K562 (cell line): ENCODE measurements at regions not wholly inside any gene's neighbourhood (a gene's known extent, or its start where the extent isn't known, plus 50 kb on each side); places are given as distances from the start of the nearest gene placed in this dataset.

Source experiments
- ATAC-seq: fragments of 200-7000 bp; cut with Tn5 transposase; 3 replicates; pipeline ENCODE4 v1.9.1; 2020; ENCODE audit warnings: moderate library complexity
- BruUV-seq: library from RNA; stranded (reverse); fragments of 400-500 nt; replicated peaks from 2 replicates; lab custom pipeline; 2021; lab: Mats Ljungman, UMichigan
- CTCF ChIA-PET: fragments of 300-600 bp; formaldehyde crosslinking; extraction: SDS; loops from one replicate; lab custom pipeline; 2021; ENCODE audit warnings: low intra/inter-chr PET ratio; lab: Yijun Ruan, JAX
- POLR2A ChIA-PET: fragments of 300-600, 350-650 bp; sonication (Branson Sonifier 250); formaldehyde crosslinking; extraction: SDS; loops from one replicate; lab custom pipeline; 2021; ENCODE audit warnings: antibody characterized with exemption, inconsistent platforms; lab: Yijun Ruan, JAX
- DNase-seq, 4 experiments: peaks; one replicate each; pipeline versions ENCODE4 v3.0.0 to v3.0.0-alpha.2; 2011 to 2018; ENCODE audit warnings: low spot score in 3 of 4, mixed read lengths in 3 of 4; ENCODE audit errors: extremely low read depth in 1 of 4
- FAIRE-seq: peaks from 2 replicates; lab custom pipeline; 2011; peaks lifted over from hg19 to GRCh38; lab: Jason Lieb, UNC
- H2AFZ ChIP-seq: 2 replicates; pipeline ENCODE4 v1.6.0; 2011; ENCODE audit warnings: low read depth, low read length, control low read depth, inconsistent platforms
- H3K27ac ChIP-seq: fragments of 200-600 bp; 3 replicates; pipeline ENCODE4 v1.8.0; 2011; ENCODE audit warnings: low read depth, mild to moderate bottlenecking, control low read depth, inconsistent platforms, low read length, moderate library complexity, mixed read lengths; ENCODE audit errors: extremely low read depth
- H3K27me3 ChIP-seq, 2 experiments: fragments of 300-600 bp in 1 of 2; 2 replicates in 1 of 2; 3 replicates in 1 of 2; pipeline versions ENCODE4 v1.6.0 to v1.8.0; 2011; ENCODE audit warnings: inconsistent platforms in 2 of 2, low read length in 2 of 2, mild to moderate bottlenecking in 1 of 2, mixed read lengths in 1 of 2, moderate library complexity in 1 of 2; ENCODE audit not compliant: control insufficient read depth in 2 of 2, insufficient read depth in 2 of 2
- H3K36me3 ChIP-seq: fragments of 300-600 bp; 3 replicates; pipeline ENCODE4 v1.8.0; 2011; ENCODE audit warnings: mild to moderate bottlenecking, low read length, inconsistent platforms; ENCODE audit not compliant: control insufficient read depth, insufficient read depth
- H3K4me1 ChIP-seq, 2 experiments: fragments of 200-600 bp in 1 of 2; replicated peaks in 1 of 2; 2 replicates in 1 of 2; 3 replicates in 1 of 2; pipeline versions ENCODE4 v1.5.1 to v1.8.0; 2011; ENCODE audit warnings: inconsistent platforms in 2 of 2, low read length in 2 of 2, mild to moderate bottlenecking in 1 of 2, mixed read lengths in 1 of 2, moderate library complexity in 1 of 2; ENCODE audit not compliant: control insufficient read depth in 2 of 2, insufficient read depth in 2 of 2
- H3K4me2 ChIP-seq: 2 replicates; pipeline ENCODE4 v1.6.1; 2011; ENCODE audit warnings: low read length, control low read depth, inconsistent platforms, mixed read lengths; ENCODE audit not compliant: insufficient read depth
- H3K4me3 ChIP-seq: fragments of 200-600 bp; sonication (generic), shearing (Covaris generic); 2 replicates; pipeline ENCODE4 v1.5.1; 2016; ENCODE audit warnings: control low read depth, inconsistent platforms
- H3K79me2 ChIP-seq: fragments of 200-600 bp; 3 replicates; pipeline ENCODE4 v1.8.0; 2011; ENCODE audit warnings: low read length, inconsistent platforms; ENCODE audit not compliant: control insufficient read depth, insufficient read depth
- H3K9ac ChIP-seq, 2 experiments: 2 replicates each; pipeline versions ENCODE4 v1.6.0 to v1.6.1; 2011; ENCODE audit warnings: low read depth in 2 of 2, low read length in 2 of 2, control low read depth in 1 of 2, inconsistent platforms in 1 of 2, mild to moderate bottlenecking in 1 of 2, mixed read lengths in 1 of 2; ENCODE audit not compliant: insufficient read depth in 1 of 2
- H3K9me1 ChIP-seq: one replicate; pipeline ENCODE4 v1.6.0; 2011; ENCODE audit warnings: inconsistent platforms, mild to moderate bottlenecking, low read length, moderate library complexity; ENCODE audit not compliant: control insufficient read depth, insufficient read depth
- H3K9me3 ChIP-seq: replicated peaks from 2 replicates; pipeline ENCODE4 v1.5.1; 2011; ENCODE audit warnings: low read depth, low read length, inconsistent platforms; ENCODE audit not compliant: control insufficient read depth, insufficient read depth
- H4K20me1 ChIP-seq: replicated peaks from 2 replicates; pipeline ENCODE4 v1.6.1; 2011; ENCODE audit warnings: low read length, inconsistent platforms, mixed read lengths; ENCODE audit not compliant: control insufficient read depth, insufficient read depth
- C11orf30 ChIP-seq: fragments of 450-650 bp; IDR thresholded peaks from 2 replicates; pipeline ENCODE4 v1.6.1; 2016; ENCODE audit warnings: low read depth, mild to moderate bottlenecking
- ELK3 ChIP-seq: fragments of 450-650 bp; formaldehyde crosslinking; IDR thresholded peaks from 2 replicates; pipeline ENCODE4 v1.4.0; 2020; ENCODE audit warnings: mild to moderate bottlenecking
- RFX1 ChIP-seq: fragments of 450-650 bp; IDR thresholded peaks from 2 replicates; pipeline ENCODE4 v1.6.1; 2016; ENCODE audit warnings: mild to moderate bottlenecking, moderate library complexity
- TAF1 ChIP-seq: IDR thresholded peaks from 2 replicates; pipeline ENCODE4 v1.6.1; 2011; ENCODE audit warnings: mild to moderate bottlenecking, low read length, moderate library complexity; ENCODE audit not compliant: insufficient read depth, control insufficient read depth, severe bottlenecking; ENCODE audit errors: extremely low read depth
- WGBS: fragments of 100-300 bp; shearing (Covaris generic); methylation state at CpG from one replicate; pipeline ENCODE4 v1.1.6; 2016; ENCODE audit warnings: low coverage, mixed read lengths; ENCODE audit not compliant: insufficient coverage; ENCODE audit errors: missing lambda C conversion rate; 5-methylcytosine and 5-hydroxymethylcytosine counted together
- in situ Hi-C: fragments of 300-500 bp; cut with MboI; formaldehyde crosslinking; loops from 4 replicates; pipeline ENCODE4 v1.15.0; 2018; ENCODE audit warnings: inconsistent platforms, mixed read lengths
- intact Hi-C: fragments of 100-400 bp; cut with micrococcal nuclease; formaldehyde crosslinking; loops from 2 replicates; pipeline ENCODE4 v1.14.2; 2022
- TF ChIP-seq, protein P1 (sequence below): sonication (generic); formaldehyde crosslinking; IDR thresholded peaks from 2 replicates; pipeline ENCODE4 v1.8.1; 2023; ENCODE audit warnings: mild to moderate bottlenecking, missing genetic modification reagents

GRCh38 chr13:50420718-50421472 is 405.7 kb downstream of the KCNRG start (continued):
- TF ChIP-seq, protein P1, sequence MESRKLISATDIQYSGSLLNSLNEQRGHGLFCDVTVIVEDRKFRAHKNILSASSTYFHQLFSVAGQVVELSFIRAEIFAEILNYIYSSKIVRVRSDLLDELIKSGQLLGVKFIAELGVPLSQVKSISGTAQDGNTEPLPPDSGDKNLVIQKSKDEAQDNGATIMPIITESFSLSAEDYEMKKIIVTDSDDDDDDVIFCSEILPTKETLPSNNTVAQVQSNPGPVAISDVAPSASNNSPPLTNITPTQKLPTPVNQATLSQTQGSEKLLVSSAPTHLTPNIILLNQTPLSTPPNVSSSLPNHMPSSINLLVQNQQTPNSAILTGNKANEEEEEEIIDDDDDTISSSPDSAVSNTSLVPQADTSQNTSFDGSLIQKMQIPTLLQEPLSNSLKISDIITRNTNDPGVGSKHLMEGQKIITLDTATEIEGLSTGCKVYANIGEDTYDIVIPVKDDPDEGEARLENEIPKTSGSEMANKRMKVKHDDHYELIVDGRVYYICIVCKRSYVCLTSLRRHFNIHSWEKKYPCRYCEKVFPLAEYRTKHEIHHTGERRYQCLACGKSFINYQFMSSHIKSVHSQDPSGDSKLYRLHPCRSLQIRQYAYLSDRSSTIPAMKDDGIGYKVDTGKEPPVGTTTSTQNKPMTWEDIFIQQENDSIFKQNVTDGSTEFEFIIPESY (CRISPR knock-in tag) = no peak
- TF ChIP-seq C11orf30 (no peak), ELK3 (CRISPR knock-in tag) (no peak)

DNA sequence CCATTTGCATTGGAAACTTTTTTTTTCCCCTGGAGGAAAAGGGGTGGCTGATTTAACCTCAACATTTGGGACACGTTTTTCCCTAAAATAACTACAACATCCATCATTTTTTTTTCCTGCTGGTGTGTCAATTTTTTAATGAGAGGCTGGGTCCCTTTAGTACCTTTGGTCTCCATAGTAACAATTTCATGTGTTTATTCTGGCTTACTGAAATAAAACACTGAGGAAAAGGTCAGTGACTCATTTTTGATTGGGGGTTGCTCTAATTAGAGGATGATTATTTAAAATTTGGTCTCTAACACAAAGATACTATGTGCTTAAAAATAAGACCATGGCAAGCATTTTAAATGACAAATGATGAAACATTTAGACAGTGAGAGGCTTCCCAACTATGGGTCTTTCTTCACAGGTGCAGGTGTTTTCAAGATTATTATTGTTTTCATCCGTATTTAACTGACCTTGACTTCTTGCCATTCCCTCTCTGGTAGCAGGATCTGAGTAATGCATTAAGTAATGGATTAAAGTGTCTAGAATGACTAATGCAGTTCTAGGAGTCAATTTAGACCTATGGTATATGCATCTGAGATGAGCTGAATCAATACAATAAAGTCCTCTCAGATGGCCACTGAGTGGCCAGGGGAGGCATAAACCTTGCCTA is 406.4 kb downstream of the KCNRG start:
- Histone ChIP-seq H3K9me3 (no peaks in the 10 kb centered on the region), H2AFZ (peak overlapping the region; percentile 73; the same call in 1 of the 2 replicates), H3K4me2 (peak overlapping the region; percentile 54), H3K9me1 (no peaks in the 10 kb centered on the region), H4K20me1 (no peaks in the 10 kb centered on the region), H3K79me2 (no peaks in the 10 kb centered on the region), H3K4me3 (no peak overlapping the region), H3K36me3 (no peaks in the 10 kb centered on the region), H3K9ac (peak overlapping the region in 1 of 2 experiments; percentile 40; a peak in 1 of 4 replicates), H3K27me3 (no peaks in the 10 kb centered on the region), H3K4me1 (peaks cover 0 to 38% of the 10 kb centered on the region in 2 experiments; a peak in 2 of 5 replicates), H3K27ac (peak overlapping the region; percentile 75; the same call in 2 of the 3 replicates)
- DNase-seq = no peak
- 44% methylated on average over 2 of the region's 2 CpGs for WGBS
- ATAC-seq = peak; percentile 40
- BruUV-seq = no TSS peak
- CTCF ChIA-PET = no interaction called here
- no peak for TF ChIP-seq TAF1
- peak; percentile 18; the same call in 1 of the 2 replicates for TF ChIP-seq RFX1
- in situ Hi-C loops = loop anchor here (25.0 kb wide), 1 partner anchor 434 kb away; the partner anchor contains the start of gene TRIM13
- POLR2A ChIA-PET = interaction anchor here (0.6 kb wide), 1 partner anchor 416 kb away, joined by 7 read pairs; no protein-coding TSS in a partner anchor
- intact Hi-C loops = loop anchor here (10.0 kb wide), 1 partner anchor 493 kb away; no protein-coding TSS in a partner anchor
- FAIRE-seq = no peak
